KBM-7 (cell line): ENCODE measurements at regions not wholly inside any gene's neighbourhood (a gene's known extent, or its start where the extent isn't known, plus 50 kb on each side); places are given as distances from the start of the nearest gene placed in this dataset.
A peak's percentile ranks its signal among the peaks of the same experiment; 100 is the strongest.

Experiments used
- DNase-seq: peaks from one replicate; pipeline ENCODE4 v3.0.0-alpha.2; 2015
- in situ Hi-C: fragments of 300-500 bp; cut with MboI; formaldehyde crosslinking; loops from 2 replicates; pipeline ENCODE4 v1.14.3; 2020; ENCODE audit warnings: low sequenced_read_pairs, low pct_unique_long_range_greater_than_20kb, mixed read lengths

- in situ Hi-C loops: no loop called here
- DNase-seq: peak; percentile 93
Measured at GRCh38 chr6:105992315-105992961, 93.7 kb upstream of the PRDM1 start.

- in situ Hi-C loops: no loop called here
- DNase-seq: peak; percentile 41
Measured at GRCh38 chr6:105991561-105992314, 94.4 kb upstream of the PRDM1 start.

GRCh38 chr6:105990151-105990550 is 96.0 kb upstream of the PRDM1 start:
- in situ Hi-C loops: no loop called here

GRCh38 chr6:105988812-105989577 is 97.1 kb upstream of the PRDM1 start:
- in situ Hi-C loops: no loop called here
- DNase-seq: no peak

More at GRCh38 chr6:105990151-105990550, 96.0 kb upstream of the PRDM1 start:
- DNase-seq: peak; percentile 40

- no peak for DNase-seq
- in situ Hi-C loops: no loop called here
Measured at GRCh38 chr6:105988321-105988720, 97.8 kb upstream of the PRDM1 start.

- DNase-seq: no peak
- in situ Hi-C loops: no loop called here
Measured at GRCh38 chr6:105987516-105987915, 98.6 kb upstream of the PRDM1 start.

- no peak for DNase-seq
- in situ Hi-C loops: no loop called here
Measured at GRCh38 chr6:105986998-105987397, 99.1 kb upstream of the PRDM1 start.

- DNase-seq: peak; percentile 47
- in situ Hi-C loops: no loop called here
Measured at GRCh38 chr6:105985816-105986632, 100.1 kb upstream of the PRDM1 start.

- DNase-seq: peak; percentile 36
- in situ Hi-C loops: no loop called here
Measured at GRCh38 chr6:105985098-105985815, 100.9 kb upstream of the PRDM1 start.

- in situ Hi-C loops: no loop called here
- no peak for DNase-seq
Measured at GRCh38 chr6:105983763-105984162, 102.4 kb upstream of the PRDM1 start.

- DNase-seq: no peak
- in situ Hi-C loops: no loop called here
Measured at GRCh38 chr6:105982761-105983540, 103.2 kb upstream of the PRDM1 start.

- no peak for DNase-seq
- in situ Hi-C loops: no loop called here
Measured at GRCh38 chr6:105981888-105982358, 104.2 kb upstream of the PRDM1 start.

GRCh38 chr6:105981002-105981887 is 104.9 kb upstream of the PRDM1 start:
- in situ Hi-C loops: no loop called here
- DNase-seq: no peak

GRCh38 chr6:105978974-105979373 is 107.2 kb upstream of the PRDM1 start:
- in situ Hi-C loops: no loop called here

GRCh38 chr6:105977934-105978504 is 108.1 kb upstream of the PRDM1 start:
- no peak for DNase-seq
- in situ Hi-C loops: no loop called here

More at GRCh38 chr6:105978974-105979373, 107.2 kb upstream of the PRDM1 start:
- no peak for DNase-seq

- DNase-seq: no peak
- in situ Hi-C loops: no loop called here
Measured at GRCh38 chr6:105974986-105975385, 111.2 kb upstream of the PRDM1 start.

- no peak for DNase-seq
- in situ Hi-C loops: no loop called here
Measured at GRCh38 chr6:105972440-105972839, 113.7 kb upstream of the PRDM1 start.
